ENCODE measurements at regions not wholly inside any gene's neighbourhood (a gene's known extent, or its start where the extent isn't known, plus 50 kb on each side); places are given as distances from the start of the nearest gene placed in this dataset.
"Not testable (repeated sequence)": the region's sequence is repeated elsewhere in the genome, so short reads cannot be mapped to it uniquely, and the experiment has no call there.

- intact Hi-C loops (cut with micrococcal nuclease): no loop called here
- Histone ChIP-seq H3K4me1 (no peaks in the 10 kb centered on the region), H3K4me3 (no peak overlapping the region), H3K27me3 (ENCODE audit: low read depth) (no peaks in the 10 kb centered on the region), H3K9me3 (replicated peaks) (peaks cover 30% of the 10 kb centered on the region), H3K36me3 (no peaks in the 10 kb centered on the region), H3K27ac (replicated peaks) (no peak overlapping the region)
- DNase-seq: no peak
- TF ChIP-seq, protein P1, sequence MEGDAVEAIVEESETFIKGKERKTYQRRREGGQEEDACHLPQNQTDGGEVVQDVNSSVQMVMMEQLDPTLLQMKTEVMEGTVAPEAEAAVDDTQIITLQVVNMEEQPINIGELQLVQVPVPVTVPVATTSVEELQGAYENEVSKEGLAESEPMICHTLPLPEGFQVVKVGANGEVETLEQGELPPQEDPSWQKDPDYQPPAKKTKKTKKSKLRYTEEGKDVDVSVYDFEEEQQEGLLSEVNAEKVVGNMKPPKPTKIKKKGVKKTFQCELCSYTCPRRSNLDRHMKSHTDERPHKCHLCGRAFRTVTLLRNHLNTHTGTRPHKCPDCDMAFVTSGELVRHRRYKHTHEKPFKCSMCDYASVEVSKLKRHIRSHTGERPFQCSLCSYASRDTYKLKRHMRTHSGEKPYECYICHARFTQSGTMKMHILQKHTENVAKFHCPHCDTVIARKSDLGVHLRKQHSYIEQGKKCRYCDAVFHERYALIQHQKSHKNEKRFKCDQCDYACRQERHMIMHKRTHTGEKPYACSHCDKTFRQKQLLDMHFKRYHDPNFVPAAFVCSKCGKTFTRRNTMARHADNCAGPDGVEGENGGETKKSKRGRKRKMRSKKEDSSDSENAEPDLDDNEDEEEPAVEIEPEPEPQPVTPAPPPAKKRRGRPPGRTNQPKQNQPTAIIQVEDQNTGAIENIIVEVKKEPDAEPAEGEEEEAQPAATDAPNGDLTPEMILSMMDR (IDR thresholded peaks at IDR 0.05; ENCODE audit: borderline replicate concordance): no peak
Measured at GRCh38 chr7:64429232-64429631, 115.5 kb downstream of the ZNF736 start.

DNA sequence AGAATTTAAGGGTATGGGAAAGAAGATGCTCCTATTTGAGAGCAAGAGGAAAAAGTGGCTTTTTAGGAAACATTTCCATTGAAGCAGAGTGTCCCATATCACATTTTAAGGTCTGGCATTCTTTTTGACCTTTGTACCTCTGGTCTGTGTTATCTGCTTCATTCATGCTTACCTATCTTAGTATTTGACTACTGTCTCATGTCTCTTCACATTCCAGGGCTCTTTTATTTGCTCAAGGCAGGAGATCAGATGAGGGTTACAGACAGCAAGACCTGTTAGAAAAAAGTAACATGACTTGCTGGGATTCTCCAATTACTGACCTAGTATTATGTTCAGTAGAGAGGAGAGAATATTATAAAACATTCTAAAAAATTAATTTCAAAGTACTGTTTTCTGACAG, 111.7 kb downstream of the ZNF736 start:
- H3K4me1 ChIP-seq; H3K27me3 ChIP-seq (ENCODE audit: low read depth); H3K36me3 ChIP-seq; H3K27ac ChIP-seq (replicated peaks); H3K4me3 ChIP-seq; DNase-seq; intact Hi-C loops (cut with micrococcal nuclease): not testable (repeated sequence)
- H3K9me3 ChIP-seq (replicated peaks): peaks cover 39% of the 10 kb centered on the region

- Histone ChIP-seq H3K27ac (replicated peaks) (no peak overlapping the region), H3K36me3 (no peaks in the 10 kb centered on the region), H3K9me3 (replicated peaks) (peaks cover 14% of the 10 kb centered on the region), H3K27me3 (ENCODE audit: low read depth) (no peaks in the 10 kb centered on the region), H3K4me3 (no peak overlapping the region), H3K4me1 (no peaks in the 10 kb centered on the region)
- intact Hi-C loops (cut with micrococcal nuclease): no loop called here
- DNase-seq: no peak
- TF ChIP-seq, protein P1 (IDR thresholded peaks at IDR 0.05; ENCODE audit: borderline replicate concordance): no peak
Measured at GRCh38 chr7:64407148-64407547, 93.4 kb downstream of the ZNF736 start.
